Brain microvascular endothelial cell (primary cell): ENCODE measurements at regions not wholly inside any gene's neighbourhood (a gene's known extent, or its start where the extent isn't known, plus 50 kb on each side); places are given as distances from the start of the nearest gene placed in this dataset.

Experiments used
- DNase-seq: peaks from one replicate; pipeline ENCODE4 v3.0.0-alpha.2; 2020
- H3K27ac ChIP-seq: fragments of 250-450 bp; sonication (Bioruptor Pico); 2 replicates; pipeline ENCODE4 v1.5.1; 2020; ENCODE audit warnings: mild to moderate bottlenecking, moderate library complexity
- H3K27me3 ChIP-seq: fragments of 250-450 bp; sonication (Bioruptor Pico); replicated peaks from 2 replicates; pipeline ENCODE4 v1.5.1; 2020; ENCODE audit warnings: mild to moderate bottlenecking
- H3K36me3 ChIP-seq: fragments of 250-450 bp; sonication (Bioruptor Pico); replicated peaks from 2 replicates; pipeline ENCODE4 v1.5.1; 2020; ENCODE audit warnings: mild to moderate bottlenecking
- H3K4me3 ChIP-seq: 2 replicates; pipeline ENCODE4 v1.5.1; 2011; ENCODE audit warnings: low read depth, mild to moderate bottlenecking, control low read depth, low read length, moderate library complexity
- in situ Hi-C: cut with HindIII; loops from 2 replicates; pipeline ENCODE4 v1.10.0; 2017; ENCODE audit warnings: low sequenced_read_pairs, low pct_ligation_motif_present
- TF ChIP-seq, protein P1 (sequence below): IDR thresholded peaks from 2 replicates; pipeline ENCODE4 v1.5.1; 2011; ENCODE audit warnings: low read depth, mild to moderate bottlenecking, moderate library complexity, low read length, control low read depth, inconsistent platforms; ENCODE audit errors: missing control alignments

DNA sequence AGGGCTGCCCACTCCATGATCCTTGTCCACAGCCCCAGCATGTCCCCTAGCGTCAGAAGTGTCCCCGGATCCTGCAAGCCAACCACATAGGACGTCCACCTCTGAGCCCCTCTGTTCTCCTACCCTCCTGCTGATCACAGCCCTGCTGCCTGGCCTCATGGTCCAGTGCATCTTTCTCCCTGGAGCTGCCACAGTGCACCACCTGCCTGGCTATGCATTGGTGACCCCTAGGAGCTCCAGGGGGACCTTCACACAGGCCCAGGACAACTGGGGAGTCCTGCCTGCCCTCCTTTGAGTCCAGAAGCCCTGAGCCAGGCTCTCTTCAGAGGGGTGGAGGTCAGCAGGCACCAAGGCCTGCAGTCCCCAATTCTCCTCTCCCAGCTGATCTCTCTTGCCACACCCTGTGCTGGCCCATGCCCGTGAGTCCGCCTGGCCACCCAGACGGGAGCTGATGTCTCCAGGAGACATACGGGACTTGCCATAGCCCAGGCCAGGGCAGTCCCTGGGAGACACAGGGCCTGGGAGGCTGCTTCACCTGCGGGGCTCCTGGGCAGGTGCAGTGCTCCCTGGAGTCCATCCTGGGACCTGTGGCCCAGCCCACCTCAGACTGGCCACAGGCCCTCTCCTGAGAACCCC lies 77.4 kb upstream of the RET start:
- in situ Hi-C loops = no loop called here

DNA sequence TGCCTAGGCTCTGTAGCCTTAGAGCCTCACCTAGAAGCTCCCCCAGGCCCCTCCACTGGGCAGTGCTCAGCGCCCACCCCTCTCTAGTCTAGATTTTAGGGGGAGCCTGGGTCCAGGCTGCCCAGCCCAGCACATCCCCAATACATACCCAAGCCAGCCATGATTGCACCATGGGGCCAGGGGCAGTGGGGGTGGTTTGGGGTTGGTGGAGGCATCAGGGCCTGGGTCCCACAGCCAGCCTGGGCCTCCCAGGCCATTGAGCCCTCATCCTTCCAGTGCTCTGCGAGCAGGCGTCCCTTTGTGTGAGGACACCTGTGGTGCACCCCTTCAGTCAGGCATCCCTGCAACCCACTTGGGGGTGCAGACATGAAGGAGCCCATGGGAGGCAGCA lies 76.9 kb upstream of the RET start:
- TF ChIP-seq, protein P1, sequence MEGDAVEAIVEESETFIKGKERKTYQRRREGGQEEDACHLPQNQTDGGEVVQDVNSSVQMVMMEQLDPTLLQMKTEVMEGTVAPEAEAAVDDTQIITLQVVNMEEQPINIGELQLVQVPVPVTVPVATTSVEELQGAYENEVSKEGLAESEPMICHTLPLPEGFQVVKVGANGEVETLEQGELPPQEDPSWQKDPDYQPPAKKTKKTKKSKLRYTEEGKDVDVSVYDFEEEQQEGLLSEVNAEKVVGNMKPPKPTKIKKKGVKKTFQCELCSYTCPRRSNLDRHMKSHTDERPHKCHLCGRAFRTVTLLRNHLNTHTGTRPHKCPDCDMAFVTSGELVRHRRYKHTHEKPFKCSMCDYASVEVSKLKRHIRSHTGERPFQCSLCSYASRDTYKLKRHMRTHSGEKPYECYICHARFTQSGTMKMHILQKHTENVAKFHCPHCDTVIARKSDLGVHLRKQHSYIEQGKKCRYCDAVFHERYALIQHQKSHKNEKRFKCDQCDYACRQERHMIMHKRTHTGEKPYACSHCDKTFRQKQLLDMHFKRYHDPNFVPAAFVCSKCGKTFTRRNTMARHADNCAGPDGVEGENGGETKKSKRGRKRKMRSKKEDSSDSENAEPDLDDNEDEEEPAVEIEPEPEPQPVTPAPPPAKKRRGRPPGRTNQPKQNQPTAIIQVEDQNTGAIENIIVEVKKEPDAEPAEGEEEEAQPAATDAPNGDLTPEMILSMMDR = no peak
- H3K27me3 ChIP-seq = no peaks in the 10 kb centered on the region
- H3K36me3 ChIP-seq = no peaks in the 10 kb centered on the region
- no peak overlapping the region for H3K4me3 ChIP-seq
- in situ Hi-C loops = no loop called here
- DNase-seq = no peak
- H3K27ac ChIP-seq = no peak overlapping the region

More for the DNA sequence above, 77.4 kb upstream of the RET start:
- no peaks in the 10 kb centered on the region for H3K27me3 ChIP-seq
- TF ChIP-seq, protein P1 = no peak
- DNase-seq = no peak
- H3K4me3 ChIP-seq = no peak overlapping the region
- no peak overlapping the region for H3K27ac ChIP-seq
- H3K36me3 ChIP-seq = no peaks in the 10 kb centered on the region

DNA sequence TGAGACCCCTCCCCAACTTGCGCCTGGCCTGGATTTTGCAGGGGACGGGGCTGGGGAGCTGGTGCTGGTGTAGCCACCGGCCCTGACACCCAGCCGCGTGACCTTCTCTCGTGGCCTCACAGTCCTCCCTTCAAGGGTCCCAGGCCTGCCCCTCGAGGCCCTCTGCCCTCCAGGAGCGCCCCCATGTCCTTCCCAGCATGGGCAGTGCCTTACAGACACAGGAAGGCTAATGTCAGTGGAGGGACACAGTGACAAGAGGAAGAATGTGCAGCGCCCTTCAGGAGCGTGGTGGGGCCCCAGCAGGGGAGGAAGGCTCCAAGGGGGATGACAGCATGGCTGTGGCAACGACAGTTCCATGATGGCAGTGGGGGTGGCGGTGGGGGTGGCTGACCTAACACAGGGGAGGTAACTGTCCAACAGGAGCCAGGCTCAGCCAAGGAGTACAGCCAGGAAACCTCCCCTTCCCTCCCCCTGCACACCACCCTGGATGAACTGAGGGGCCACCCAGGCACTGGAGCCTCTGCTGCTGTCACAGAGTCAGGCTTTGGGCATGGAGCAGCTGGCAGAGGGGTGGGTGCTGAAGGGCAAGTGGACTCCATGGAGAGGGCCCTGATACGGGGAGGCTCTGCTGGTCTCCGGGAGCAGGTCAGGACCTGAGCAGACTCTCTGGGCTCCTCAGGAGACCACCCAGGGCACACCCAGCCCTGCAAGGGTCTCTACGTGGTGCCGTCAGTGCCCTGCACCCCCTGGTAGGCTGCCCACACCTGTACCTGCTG lies 76.0 kb upstream of the RET start:
- TF ChIP-seq, protein P1 = no peak
- no peak for DNase-seq
- Histone ChIP-seq H3K4me3 (no peak overlapping the region), H3K27ac (no peak overlapping the region), H3K36me3 (no peaks in the 10 kb centered on the region), H3K27me3 (no peaks in the 10 kb centered on the region)
- in situ Hi-C loops = no loop called here

DNA sequence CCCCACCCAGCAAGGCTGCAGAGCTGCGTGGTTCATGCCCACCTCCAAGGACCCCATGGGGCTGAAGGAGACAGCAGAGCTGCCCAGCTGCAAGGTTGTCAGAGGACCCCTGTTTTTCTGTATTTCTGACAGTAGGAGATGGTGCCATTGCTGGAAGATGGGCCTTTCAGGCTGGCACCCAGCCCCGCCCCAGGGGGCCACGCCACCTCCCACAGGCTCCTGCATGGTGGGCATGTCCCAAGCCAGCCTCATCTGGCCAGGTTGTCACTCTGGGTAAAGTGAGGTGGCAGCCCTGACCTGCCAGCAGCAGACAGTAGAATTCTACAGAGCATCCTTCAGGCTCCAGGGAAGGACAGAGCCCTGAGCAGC lies 75.5 kb upstream of the RET start:
- no peak for DNase-seq
- in situ Hi-C loops = no loop called here
- H3K4me3 ChIP-seq = no peak overlapping the region
- no peaks in the 10 kb centered on the region for H3K27me3 ChIP-seq
- TF ChIP-seq, protein P1 = no peak
- no peak overlapping the region for H3K27ac ChIP-seq
- H3K36me3 ChIP-seq = no peaks in the 10 kb centered on the region

DNA sequence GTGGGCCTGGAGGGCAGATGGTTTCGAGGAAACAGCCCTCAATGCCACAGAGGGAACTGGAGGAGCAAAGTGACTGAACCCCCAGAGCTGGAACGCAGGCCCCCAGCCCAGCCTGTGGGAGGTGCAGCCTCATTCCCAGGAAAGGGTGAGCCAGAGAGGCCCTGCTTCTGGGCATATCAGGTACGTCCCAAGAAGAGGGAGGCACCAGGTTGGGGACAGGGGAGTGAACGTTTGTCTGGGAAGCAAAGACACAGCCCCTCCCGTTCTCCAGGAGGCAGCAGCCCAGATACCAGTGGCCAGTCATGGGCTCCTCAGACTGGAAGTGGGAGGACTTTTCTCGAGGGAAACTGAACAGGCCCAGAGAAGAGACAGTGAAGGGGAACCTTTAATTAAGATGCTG lies 74.3 kb upstream of the RET start:
- TF ChIP-seq, protein P1 = no peak
- H3K27ac ChIP-seq = no peak overlapping the region
- H3K27me3 ChIP-seq = no peaks in the 10 kb centered on the region
- no peaks in the 10 kb centered on the region for H3K36me3 ChIP-seq
- in situ Hi-C loops = no loop called here
- no peak for DNase-seq
- H3K4me3 ChIP-seq = no peak overlapping the region
